HG03066 (cell line): ENCODE measurements at regions not wholly inside any gene's neighbourhood (a gene's known extent, or its start where the extent isn't known, plus 50 kb on each side); places are given as distances from the start of the nearest gene placed in this dataset.
A peak's percentile ranks its signal among the peaks of the same experiment; 100 is the strongest.

Experiments
- ATAC-seq: cut with Tn5 transposase; IDR thresholded peaks from one replicate; pipeline ENCODE4 v1.9.1; 2021; ENCODE audit warnings: low read depth; ENCODE audit not compliant: unreplicated experiment

GRCh38 chr4:30429813-30430761 is 290.1 kb upstream of the PCDH7 start:
- ATAC-seq = no peak

DNA sequence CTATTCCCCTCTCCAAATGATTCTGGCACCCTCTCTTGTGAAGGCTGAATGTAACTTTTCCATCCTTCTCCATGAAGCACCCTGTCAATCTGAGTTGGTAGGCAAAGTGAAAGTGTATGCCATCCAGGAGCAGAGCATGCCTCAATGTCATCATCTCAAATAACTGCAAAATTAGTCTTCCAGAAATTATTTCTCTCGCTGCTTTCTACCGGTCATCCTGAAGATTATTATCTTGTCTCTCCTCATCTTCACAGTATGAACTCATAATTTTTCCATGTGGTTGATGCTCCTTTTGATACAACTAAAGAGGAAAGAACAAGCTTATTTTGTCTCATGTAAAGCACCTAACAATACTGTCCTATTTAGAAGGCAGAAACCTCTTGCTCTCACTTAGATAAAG is 285.5 kb upstream of the PCDH7 start:
- no peak for ATAC-seq

- no peak for ATAC-seq
Measured at GRCh38 chr4:30436394-30436793, 283.8 kb upstream of the PCDH7 start.

DNA sequence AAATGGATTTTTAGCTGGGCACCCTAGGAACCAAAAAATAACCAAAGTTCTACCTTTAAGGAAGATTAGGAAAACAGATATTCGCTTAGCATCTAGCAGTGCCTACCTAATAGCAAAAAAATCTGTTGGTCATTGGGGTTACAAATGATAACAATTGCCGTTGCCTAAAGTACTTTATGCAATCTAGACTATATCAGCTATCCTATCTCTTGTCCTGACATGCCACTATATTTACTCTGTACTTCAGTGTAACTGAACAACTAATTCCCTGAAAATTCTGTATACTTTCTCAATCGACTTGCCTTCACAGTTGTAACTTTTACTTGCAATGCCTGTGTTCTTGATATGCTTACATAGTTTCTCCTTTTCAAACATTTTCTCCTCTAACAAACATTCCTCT is 282.9 kb upstream of the PCDH7 start:
- ATAC-seq = no peak

GRCh38 chr4:30443289-30443688 is 276.9 kb upstream of the PCDH7 start:
- no peak for ATAC-seq

DNA sequence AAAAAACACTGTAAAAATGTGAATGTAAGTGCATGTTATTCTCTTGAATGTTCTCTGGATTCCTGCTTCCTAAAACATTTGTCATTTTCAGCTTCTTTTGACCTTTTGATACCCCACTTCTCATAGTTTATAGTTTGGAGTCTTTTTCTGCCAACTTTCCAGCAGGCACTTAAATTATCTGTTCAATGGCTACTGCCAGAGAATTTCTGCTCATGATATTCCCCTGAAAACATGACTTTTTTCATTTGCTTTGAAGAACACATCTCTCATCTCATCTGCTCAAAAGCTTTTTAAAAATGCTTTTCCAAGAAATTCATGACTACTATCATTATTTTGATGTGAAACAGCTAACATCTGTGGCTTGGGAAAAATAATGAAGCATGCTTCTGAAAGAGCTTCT is 269.7 kb upstream of the PCDH7 start:
- no peak for ATAC-seq

DNA sequence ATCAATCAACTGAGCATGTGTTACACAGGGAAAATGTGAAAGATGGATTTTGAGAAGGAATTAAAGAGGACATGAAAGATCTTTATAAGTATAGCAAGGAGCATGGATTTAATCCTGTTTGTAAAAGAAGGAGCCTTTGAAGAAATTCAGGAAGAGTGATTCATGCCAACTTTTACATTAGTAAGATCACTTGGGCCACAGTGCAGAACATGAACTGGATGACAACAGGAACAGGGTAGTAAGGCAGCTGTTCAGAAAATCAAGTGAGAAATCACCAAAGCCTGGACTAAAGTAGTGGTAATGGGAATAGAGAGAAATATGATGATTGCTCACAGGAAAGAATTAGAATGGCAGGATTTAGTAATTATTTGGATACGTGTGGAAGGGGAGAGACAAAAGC is 265.7 kb upstream of the PCDH7 start:
- ATAC-seq = no peak

GRCh38 chr4:30456716-30457115 is 263.5 kb upstream of the PCDH7 start:
- ATAC-seq = no peak

DNA sequence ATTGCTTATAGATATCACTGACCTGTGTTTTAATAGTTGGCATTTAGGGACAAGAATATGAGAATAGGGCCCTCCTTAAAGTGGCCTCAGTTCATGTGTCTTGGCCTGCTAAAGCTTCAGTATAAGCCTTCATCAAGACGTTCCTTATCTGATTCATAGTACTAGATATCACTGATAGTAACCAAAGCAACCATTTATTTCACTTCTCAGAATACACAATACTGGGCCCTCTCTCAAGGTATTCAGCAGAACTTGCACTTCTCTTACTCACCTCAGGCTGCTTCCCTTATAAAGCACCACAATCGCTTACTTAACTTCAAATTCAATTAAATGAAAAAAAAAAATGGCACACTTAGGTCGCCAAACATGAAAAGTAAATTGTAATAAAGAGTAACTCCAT is 259.4 kb upstream of the PCDH7 start:
- peak; percentile 24 for ATAC-seq

DNA sequence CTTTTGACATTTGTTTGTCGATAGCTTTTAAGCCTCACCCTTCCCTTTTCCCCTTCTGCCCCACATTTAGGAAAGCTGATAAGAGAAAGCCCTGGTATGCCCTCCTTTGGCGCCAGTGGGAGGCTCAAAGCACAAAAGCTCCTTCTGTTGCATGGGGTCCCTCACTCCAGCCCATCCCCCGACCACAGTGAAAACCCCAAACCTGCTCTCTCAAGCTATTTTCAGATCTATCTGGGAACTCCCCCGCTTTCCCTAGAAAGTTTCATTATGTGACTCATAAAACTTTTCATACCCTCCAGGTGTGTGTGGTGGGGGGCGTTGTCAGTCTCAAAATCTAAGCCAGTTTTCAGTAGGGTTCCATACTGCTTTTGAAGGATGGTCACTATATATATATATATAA is 259.0 kb upstream of the PCDH7 start:
- ATAC-seq = peak; percentile 47

GRCh38 chr4:30462445-30463090 is 257.6 kb upstream of the PCDH7 start:
- no peak for ATAC-seq

- ATAC-seq = no peak
Measured at GRCh38 chr4:30471861-30472260, 248.3 kb upstream of the PCDH7 start.

DNA sequence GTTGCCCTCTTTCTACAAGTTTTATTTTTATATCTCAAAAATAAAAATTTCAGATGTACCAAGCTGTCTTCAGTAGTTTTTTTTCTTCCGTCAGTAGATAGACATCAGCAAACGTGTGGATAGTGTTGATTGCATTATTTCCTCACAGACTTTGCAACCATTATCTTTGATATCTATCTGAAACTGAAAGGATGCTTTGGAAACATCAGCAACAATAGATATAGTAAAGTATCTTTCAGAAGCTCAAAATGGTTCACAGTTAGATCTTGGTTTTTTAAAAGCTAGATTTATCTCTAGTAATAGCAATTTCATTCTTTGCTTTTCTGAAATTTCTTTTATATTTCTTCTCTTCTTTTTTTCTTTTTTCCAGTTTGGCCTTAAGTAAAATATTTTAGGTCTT is 246.9 kb upstream of the PCDH7 start:
- no peak for ATAC-seq

DNA sequence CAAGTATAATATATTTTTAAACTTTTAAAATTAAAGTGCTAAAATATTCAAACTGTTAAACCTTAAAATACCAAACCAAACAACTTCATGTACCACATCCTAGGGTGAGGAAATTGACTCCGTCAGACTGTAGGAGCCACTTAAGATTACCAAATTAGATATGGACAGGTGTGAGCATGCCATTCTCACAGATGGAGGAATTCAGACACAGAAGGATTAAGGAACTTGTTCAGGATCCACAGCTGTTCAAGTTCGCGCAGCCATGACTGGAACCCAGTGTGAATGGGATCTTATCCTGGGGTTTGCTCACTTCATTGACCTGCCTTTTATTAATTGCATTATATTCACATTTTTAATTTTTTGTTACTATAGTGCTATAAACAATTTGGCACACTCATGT is 224.9 kb upstream of the PCDH7 start:
- no peak for ATAC-seq

- no peak for ATAC-seq
Measured at GRCh38 chr4:30495651-30496310, 224.4 kb upstream of the PCDH7 start.

DNA sequence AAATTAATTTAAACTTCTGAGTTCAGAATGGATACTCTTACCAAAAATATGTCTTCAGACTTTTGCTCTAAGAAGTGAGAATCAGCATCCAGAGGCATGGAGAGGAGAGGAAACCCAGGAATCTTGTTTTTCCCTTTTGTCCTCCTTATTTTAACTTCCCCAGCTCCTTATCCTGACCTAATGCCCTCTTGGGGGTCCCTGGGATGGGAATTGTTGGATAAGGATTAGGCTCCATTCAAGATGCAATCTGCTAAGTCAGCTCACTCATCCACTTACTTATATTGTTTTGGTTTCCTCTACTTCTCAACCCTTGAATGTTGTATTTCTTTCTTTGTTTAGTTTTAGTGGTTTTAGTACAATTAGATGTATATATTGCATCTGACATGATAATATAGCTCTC is 208.4 kb upstream of the PCDH7 start:
- no peak for ATAC-seq

GRCh38 chr4:30518211-30518610 is 202.0 kb upstream of the PCDH7 start:
- no peak for ATAC-seq

DNA sequence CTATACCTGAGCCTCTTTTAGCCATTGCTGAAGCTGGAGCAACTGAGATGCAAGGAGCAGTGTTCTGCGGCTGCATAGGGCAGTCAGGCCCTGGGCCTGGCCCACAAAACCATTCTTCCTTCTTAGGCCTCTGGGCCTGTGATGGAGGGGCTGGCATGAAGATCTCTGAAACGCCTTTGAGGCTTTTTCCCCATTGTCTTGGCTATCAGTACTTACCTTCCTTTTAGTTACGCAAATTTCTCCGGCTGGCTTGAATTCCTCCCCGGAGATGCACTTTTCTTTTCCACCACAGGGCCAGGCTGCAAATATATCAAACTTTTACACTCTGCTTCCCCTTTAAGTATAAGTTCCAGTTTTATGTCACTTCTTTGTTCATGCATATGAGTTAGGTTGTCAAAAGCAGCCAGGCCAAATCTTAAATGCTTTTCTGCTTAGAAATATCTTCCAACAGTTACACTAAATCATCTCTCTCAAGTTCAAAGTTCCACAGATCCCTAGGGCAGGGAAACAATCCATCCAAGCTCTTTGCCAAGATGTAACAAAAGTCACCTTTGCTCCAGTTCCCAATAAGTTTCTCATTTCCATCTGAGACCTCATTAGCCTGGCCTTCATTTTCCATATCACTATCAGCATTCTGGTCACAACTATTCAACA is 194.4 kb upstream of the PCDH7 start:
- no peak for ATAC-seq

DNA sequence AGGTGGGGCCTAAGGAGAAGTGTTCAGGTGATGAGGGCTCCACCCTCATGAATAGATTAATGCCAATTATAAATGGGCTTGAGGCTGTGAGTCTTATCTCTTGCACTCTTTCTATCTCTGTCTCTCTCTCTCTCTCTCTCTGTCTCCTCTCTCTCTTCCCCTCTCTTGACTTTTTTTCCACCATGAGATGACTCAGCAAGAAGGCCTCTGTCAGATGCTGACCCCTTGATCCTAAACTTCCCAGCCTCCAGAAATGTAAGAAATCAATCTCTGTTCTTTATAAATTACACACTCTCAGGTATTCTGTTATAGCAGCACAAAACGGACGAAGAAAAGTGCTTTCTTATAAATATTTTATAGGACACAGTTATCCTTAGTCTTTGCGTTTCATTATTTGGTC is 184.9 kb upstream of the PCDH7 start:
- no peak for ATAC-seq

DNA sequence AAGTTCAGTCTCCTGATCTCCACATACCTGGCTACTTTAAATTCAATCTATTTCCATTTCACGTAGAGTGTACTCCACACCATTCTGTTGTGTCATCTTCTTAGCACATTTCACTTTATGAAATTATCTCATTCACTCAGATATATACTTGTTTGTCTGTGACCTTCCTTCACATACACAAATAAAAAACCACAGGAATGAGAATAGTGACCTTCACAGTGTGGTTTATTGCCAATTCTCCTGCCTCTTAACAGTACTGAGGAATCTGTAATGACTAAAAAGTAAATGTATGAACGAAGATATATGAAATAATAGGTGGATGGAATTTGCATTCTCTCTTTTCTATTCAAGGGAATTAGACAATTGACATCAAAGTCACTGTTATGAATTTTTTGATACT is 183.9 kb upstream of the PCDH7 start:
- no peak for ATAC-seq

DNA sequence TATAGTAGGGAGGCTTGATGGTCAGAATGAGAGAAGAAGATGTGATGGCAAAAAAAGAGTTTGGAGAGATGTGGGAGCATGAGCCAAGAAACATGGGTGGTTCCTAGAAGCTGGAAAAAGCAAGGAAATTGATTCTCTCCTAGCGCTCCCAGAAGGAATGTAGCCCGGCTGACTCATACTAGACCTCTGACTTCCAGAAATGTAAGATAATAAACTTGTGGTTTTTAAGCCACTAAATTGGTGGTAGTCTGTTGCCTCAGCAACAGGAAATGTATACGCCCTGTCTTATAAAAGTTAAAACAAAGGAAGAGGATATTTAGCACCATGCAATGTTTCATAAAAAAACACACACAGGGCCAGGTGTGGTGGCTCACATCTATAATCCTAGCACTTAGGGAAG is 182.7 kb upstream of the PCDH7 start:
- ATAC-seq = no peak
